LNCaP clone FGC (cell line): ENCODE measurements at regions not wholly inside any gene's neighbourhood (a gene's known extent, or its start where the extent isn't known, plus 50 kb on each side); places are given as distances from the start of the nearest gene placed in this dataset.

Experiments used
- DNase-seq: peaks from one replicate; pipeline ENCODE4 v3.0.0-alpha.2; 2011; ENCODE audit warnings: low read depth
- H3K4me3 ChIP-seq: 2 replicates; pipeline ENCODE4 v1.5.1; 2011; ENCODE audit warnings: mild to moderate bottlenecking, low read depth, low read length, control low read depth
- CTCF ChIP-seq: IDR thresholded peaks from 2 replicates; pipeline ENCODE4 v1.5.1; 2012; ENCODE audit warnings: mild to moderate bottlenecking; ENCODE audit not compliant: control insufficient read depth, insufficient read depth; ENCODE audit errors: extremely low read depth

DNA sequence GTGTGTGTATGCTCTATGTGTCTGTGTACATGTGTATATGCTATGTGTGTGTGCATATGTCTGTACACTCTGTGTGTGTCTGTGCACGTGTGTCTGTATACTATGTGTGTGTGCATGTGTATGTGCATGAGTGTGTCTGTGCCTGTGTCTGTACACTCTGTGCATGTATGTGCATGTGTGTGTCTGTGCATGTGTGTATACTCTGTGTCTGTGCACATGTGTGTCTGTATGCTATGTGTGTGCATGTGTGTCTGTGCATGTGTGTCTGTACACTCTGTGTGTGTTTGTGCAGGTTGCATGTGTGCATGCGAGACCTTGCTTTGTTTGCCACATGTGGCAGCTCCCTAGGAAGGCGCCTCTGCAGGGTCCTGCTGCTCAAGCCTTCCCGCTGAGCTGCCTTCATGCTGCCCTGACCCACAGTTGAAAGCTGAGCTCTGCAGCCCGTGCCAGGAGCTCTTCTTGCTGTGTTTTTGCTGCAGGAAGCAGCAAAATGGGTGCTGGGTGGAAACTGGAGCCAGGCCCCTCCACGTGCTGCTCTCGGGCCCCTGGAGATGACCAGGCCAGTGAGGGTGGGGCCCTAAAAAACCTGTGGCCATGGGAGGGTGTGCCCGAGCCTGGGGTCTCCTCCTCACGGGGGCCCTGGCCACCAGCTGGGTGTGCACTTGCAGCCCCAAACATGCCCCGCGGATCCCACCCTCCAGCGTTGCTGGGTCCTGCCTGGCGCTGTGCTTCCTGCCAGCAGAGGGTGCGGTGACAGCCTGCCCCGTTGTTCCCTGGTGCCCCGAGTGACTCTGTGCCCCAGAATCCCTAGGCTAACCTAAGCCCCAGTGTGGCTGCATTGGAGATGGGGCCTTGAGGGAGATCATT, 109.1 kb downstream of the DACT2 start:
- no peak overlapping the region for H3K4me3 ChIP-seq
- no peak for DNase-seq
- TF ChIP-seq CTCF: no peak

- no peak for DNase-seq
- TF ChIP-seq CTCF: no peak
- H3K4me3 ChIP-seq: no peak overlapping the region
Observed at GRCh38 chr6:168209420-168209819, 110.2 kb downstream of the DACT2 start.

DNA sequence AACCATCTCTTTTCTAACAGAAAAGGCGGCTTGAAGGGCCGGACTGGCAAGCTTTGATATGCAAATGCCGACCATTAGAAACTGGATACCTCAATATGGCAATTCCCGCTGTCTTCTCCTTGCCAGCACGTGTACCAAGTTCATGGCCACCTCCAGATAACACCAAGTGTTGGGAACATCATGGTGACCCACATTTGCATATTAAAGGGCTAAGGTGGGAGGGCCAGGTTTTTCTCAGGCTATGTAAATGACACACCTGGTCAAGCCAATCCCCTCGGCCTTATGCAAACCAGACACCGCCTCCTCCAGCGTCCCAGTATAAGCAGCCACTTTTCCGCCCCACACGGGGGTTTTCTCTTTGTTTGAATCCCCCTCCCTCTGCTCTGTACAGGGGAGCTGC, 110.7 kb downstream of the DACT2 start:
- H3K4me3 ChIP-seq: no peak overlapping the region
- no peak for TF ChIP-seq CTCF
- no peak for DNase-seq

DNA sequence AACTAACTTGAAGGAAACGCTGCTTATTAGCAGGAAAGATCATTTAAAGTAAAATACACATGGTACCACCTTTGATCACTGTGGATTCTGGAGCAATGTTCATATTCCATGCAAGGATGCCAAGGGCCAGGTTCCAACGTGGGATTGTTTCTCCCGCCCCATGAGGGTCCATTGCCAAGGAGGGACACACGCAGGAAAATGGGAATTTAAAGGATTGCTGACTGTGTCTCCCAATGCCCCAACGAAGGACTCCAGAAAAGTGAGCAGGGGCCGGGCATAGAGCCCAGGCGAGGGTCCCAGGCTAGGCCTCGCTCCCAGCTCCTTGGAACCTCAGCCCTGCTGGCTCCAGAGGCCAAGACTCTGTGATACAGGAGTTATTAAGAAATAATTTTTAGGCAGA, 111.2 kb downstream of the DACT2 start:
- no peak for TF ChIP-seq CTCF
- H3K4me3 ChIP-seq: no peak overlapping the region
- DNase-seq: no peak

DNA sequence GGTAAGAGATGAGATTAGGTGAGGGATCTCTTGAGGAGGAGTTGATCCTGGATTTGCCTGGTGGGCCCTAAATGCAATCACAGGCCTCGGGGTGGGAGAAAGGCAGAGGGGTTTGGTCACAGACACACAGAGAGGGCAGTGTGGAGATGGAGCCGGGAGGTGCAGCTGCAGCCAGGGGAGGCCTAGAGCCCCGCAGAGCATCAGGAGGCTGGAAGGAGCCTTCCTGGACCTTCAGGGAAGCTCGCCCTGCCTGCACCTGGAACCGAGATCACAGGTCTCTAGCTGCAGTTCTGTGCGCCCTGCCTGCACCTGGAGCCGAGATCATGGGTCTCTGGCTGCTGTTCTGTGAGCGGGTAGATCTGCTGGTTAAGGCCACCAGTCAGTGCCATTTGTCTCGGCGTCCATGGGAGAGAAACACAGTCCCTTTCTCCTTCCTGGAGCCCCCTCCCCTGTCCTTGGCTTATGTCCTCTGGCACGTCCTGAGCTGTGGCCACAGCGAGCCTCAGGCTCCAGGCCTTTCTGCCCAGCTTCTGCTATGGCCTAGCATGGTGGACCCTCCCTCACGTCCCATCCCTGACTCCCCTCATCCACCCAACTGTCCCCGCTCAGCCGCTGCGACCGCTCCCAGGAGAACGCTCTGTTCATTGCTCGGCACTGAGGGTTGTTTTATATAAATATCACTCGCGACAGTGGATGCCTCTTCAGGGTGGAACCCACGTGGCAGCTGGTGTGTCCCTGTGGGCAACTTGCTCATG, 112.0 kb downstream of the DACT2 start:
- TF ChIP-seq CTCF: no peak
- DNase-seq: no peak
- no peak overlapping the region for H3K4me3 ChIP-seq

DNA sequence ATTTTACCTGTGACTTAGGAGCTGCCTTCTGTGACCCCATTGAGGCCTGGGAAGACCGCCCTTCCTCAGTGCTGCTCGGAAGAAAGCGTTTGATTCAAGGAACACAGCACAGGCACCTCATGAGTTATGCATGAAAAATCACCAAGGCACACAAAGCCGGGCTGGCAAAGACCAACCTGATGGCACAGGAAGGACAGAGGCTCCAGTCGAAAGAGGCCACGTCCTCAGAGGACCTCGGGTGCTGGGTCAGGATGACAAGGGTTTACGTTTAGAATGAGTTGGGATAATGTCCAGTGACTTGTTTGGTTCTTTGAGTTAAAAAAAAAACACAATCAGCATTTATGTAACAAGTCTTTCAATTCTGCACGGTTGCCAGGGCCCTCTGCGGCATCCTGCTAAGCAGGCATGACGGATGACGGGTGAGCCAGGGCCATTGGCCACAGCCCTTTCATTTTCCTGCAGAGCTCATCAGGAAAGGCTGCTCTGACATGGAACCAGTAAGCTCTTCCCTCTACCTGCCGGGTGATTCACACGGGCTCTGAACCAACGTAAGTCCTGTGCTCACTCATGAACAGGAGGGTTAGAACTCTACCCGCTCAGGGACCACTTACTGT, 112.8 kb downstream of the DACT2 start:
- no peak overlapping the region for H3K4me3 ChIP-seq
- DNase-seq: peak; percentile 2
- TF ChIP-seq CTCF: no peak
